ENCODE measurements at regions not wholly inside any gene's neighbourhood (a gene's known extent, or its start where the extent isn't known, plus 50 kb on each side); places are given as distances from the start of the nearest gene placed in this dataset.

GRCh38 chr1:219689774-219690173, 76.9 kb upstream of the ZC3H11B start:
- Histone ChIP-seq H3K36me3 (ENCODE audit: control insufficient read depth in 2 of 2, insufficient read depth in 2 of 2, low read length in 1 of 2) (no peaks in the 10 kb centered on the region), H4K20me1 (ENCODE audit: control insufficient read depth, insufficient read depth) (no peaks in the 10 kb centered on the region), H3K9me3 (replicated peaks; ENCODE audit: control insufficient read depth, insufficient read depth, low read length) (no peaks in the 10 kb centered on the region), H2AFZ (ENCODE audit: control insufficient read depth, low read depth, low read length) (no peak overlapping the region), H3K9ac (ENCODE audit: control insufficient read depth, insufficient read depth, low read length) (no peak overlapping the region), H3K4me3 (no peak overlapping the region), H3K27me3 (replicated peaks in 1 of 2; ENCODE audit: control insufficient read depth in 2 of 2, insufficient read depth in 2 of 2, low read length in 1 of 2) (no peaks in the 10 kb centered on the region; a peak in 1 of 4 replicates), H3K4me2 (ENCODE audit: control insufficient read depth, insufficient read depth) (no peak overlapping the region), H3K79me2 (ENCODE audit: control insufficient read depth, insufficient read depth, low read length) (no peaks in the 10 kb centered on the region), H3K27ac (ENCODE audit: control insufficient read depth, insufficient read depth) (no peak overlapping the region), H3K4me1 (ENCODE audit: control insufficient read depth, insufficient read depth, low read length) (no peaks in the 10 kb centered on the region)
- ATAC-seq (no peak), FAIRE-seq (no peak), DNase-seq (ENCODE audit: low read depth, low spot score) (no peak)
- ChIA-PET RAD21 (ENCODE audit: unreplicated experiment) (no interaction called here), POLR2A (no interaction called here), SMC1A (ENCODE audit: uncharacterized antibody, unreplicated experiment) (no interaction called here), CTCF (no interaction called here)
- BruUV-seq (replicated peaks) = no TSS peak
- 9% methylated on average over 2 of the region's 2 CpGs for WGBS (ENCODE audit: insufficient coverage, insufficient replicate concordance, low lambda C conversion rate, missing lambda C conversion rate)
- TF ChIP-seq SKIL (IDR thresholded peaks at IDR 0.05; ENCODE audit: low read depth, poor library complexity, severe bottlenecking) (no peak), SUZ12 (IDR thresholded peaks at IDR 0.05; ENCODE audit: unreplicated experiment) (no peak)
- TF ChIP-seq, protein P1, sequence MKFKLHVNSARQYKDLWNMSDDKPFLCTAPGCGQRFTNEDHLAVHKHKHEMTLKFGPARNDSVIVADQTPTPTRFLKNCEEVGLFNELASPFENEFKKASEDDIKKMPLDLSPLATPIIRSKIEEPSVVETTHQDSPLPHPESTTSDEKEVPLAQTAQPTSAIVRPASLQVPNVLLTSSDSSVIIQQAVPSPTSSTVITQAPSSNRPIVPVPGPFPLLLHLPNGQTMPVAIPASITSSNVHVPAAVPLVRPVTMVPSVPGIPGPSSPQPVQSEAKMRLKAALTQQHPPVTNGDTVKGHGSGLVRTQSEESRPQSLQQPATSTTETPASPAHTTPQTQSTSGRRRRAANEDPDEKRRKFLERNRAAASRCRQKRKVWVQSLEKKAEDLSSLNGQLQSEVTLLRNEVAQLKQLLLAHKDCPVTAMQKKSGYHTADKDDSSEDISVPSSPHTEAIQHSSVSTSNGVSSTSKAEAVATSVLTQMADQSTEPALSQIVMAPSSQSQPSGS (IDR thresholded peaks at IDR 0.05; ENCODE audit: low read length) = no peak
- in situ Hi-C loops (cut with MboI) = no loop called here
- intact Hi-C loops (cut with micrococcal nuclease; ENCODE audit: unreplicated experiment) = no loop called here

DNA sequence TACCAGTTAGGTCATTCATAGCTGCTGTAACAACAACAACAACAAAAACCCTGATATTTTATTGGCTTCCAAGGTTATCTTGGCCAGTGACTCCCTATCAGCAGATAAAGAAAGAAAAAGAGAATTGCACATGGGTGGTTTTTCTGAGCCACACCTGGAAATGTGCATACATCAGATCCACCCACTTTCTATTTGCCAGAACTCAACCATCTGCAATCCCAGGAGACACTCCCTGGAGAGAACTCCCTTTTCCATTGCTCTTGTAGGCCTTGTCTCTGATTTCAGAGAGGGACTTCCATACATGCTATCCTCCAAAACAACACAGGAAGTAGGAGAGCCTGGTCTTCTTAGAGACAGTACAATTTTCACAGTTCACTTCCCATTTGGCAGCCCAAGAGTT, 74.9 kb upstream of the ZC3H11B start:
- RAD21 ChIA-PET (ENCODE audit: unreplicated experiment) = no interaction called here

More for the DNA sequence above, 74.9 kb upstream of the ZC3H11B start:
- H3K79me2 ChIP-seq (ENCODE audit: control insufficient read depth, insufficient read depth, low read length) = no peaks in the 10 kb centered on the region
- H3K4me3 ChIP-seq = no peak overlapping the region
- H3K9ac ChIP-seq (ENCODE audit: control insufficient read depth, insufficient read depth, low read length) = no peak overlapping the region
- ATAC-seq (no peak), FAIRE-seq (no peak), DNase-seq (ENCODE audit: low read depth, low spot score) (no peak)
- H2AFZ ChIP-seq (ENCODE audit: control insufficient read depth, low read depth, low read length) = no peak overlapping the region
- in situ Hi-C loops (cut with MboI) (no loop called here), intact Hi-C loops (cut with micrococcal nuclease; ENCODE audit: unreplicated experiment) (no loop called here)
- no peaks in the 10 kb centered on the region for H3K36me3 ChIP-seq (ENCODE audit: control insufficient read depth in 2 of 2, insufficient read depth in 2 of 2, low read length in 1 of 2)
- no peaks in the 10 kb centered on the region for H4K20me1 ChIP-seq (ENCODE audit: control insufficient read depth, insufficient read depth)
- CTCF ChIA-PET = interaction anchor here (0.7 kb wide), 1 partner anchor 124 kb away, joined by 3 read pairs; no protein-coding TSS in a partner anchor
- H3K9me3 ChIP-seq (replicated peaks; ENCODE audit: control insufficient read depth, insufficient read depth, low read length) = no peaks in the 10 kb centered on the region
- no peaks in the 10 kb centered on the region for H3K27me3 ChIP-seq (replicated peaks in 1 of 2; ENCODE audit: control insufficient read depth in 2 of 2, insufficient read depth in 2 of 2, low read length in 1 of 2)
- SMC1A ChIA-PET (ENCODE audit: uncharacterized antibody, unreplicated experiment) = no interaction called here
- no peak overlapping the region for H3K4me2 ChIP-seq (ENCODE audit: control insufficient read depth, insufficient read depth)
- POLR2A ChIA-PET = no interaction called here
- no peak overlapping the region for H3K27ac ChIP-seq (ENCODE audit: control insufficient read depth, insufficient read depth)
- BruUV-seq (replicated peaks) = no TSS peak
- no peak for TF ChIP-seq ZNF384 (IDR thresholded peaks at IDR 0.05; ENCODE audit: borderline replicate concordance, low read depth, low read length)
- TF ChIP-seq POLR2AphosphoS5 (IDR thresholded peaks at IDR 0.05; ENCODE audit: low read length) = no peak
- TF ChIP-seq ZNF207 (IDR thresholded peaks at IDR 0.05; ENCODE audit: borderline replicate concordance) = no peak
- no peaks in the 10 kb centered on the region for H3K4me1 ChIP-seq (ENCODE audit: control insufficient read depth, insufficient read depth, low read length)

Data from GM12878 (cell line).